ENCODE measurements at regions not wholly inside any gene's neighbourhood (a gene's known extent, or its start where the extent isn't known, plus 50 kb on each side); places are given as distances from the start of the nearest gene placed in this dataset.

- H3K4me1 ChIP-seq (ENCODE audit: insufficient read depth, low read length) = no peaks in the 10 kb centered on the region
- no peaks in the 10 kb centered on the region for H3K27me3 ChIP-seq (ENCODE audit: insufficient read depth, low read length)
- H3K9ac ChIP-seq (ENCODE audit: low read depth, low read length) = no peak overlapping the region
- H3K9me3 ChIP-seq (ENCODE audit: insufficient read depth, low read depth, low read length) = no peaks in the 10 kb centered on the region
- no peak overlapping the region for H3K27ac ChIP-seq (ENCODE audit: low read length)
- no peak overlapping the region for H3K4me3 ChIP-seq (ENCODE audit: low read length)
- H3K36me3 ChIP-seq (ENCODE audit: insufficient read depth, low read depth, low read length) = no peaks in the 10 kb centered on the region
These were observed 1498.0 kb downstream of the STIM2 start for GRCh38 chr4:28358606-28359005.

- Histone ChIP-seq H3K27ac (ENCODE audit: low read length) (no peak overlapping the region), H3K4me1 (ENCODE audit: insufficient read depth, low read length) (no peaks in the 10 kb centered on the region), H3K9me3 (ENCODE audit: insufficient read depth, low read depth, low read length) (no peaks in the 10 kb centered on the region), H3K36me3 (ENCODE audit: insufficient read depth, low read depth, low read length) (no peaks in the 10 kb centered on the region), H3K4me3 (ENCODE audit: low read length) (no peak overlapping the region), H3K27me3 (ENCODE audit: insufficient read depth, low read length) (no peaks in the 10 kb centered on the region), H3K9ac (ENCODE audit: low read depth, low read length) (no peak overlapping the region)
These were observed 1500.0 kb downstream of the STIM2 start for GRCh38 chr4:28360681-28361080.

- H3K9me3 ChIP-seq (ENCODE audit: insufficient read depth, low read depth, low read length) = no peaks in the 10 kb centered on the region
These were observed 1501.5 kb downstream of the STIM2 start for GRCh38 chr4:28362169-28362568.

GRCh38 chr4:28369499-28369898 lies 1508.9 kb downstream of the STIM2 start:
- Histone ChIP-seq H3K27me3 (ENCODE audit: insufficient read depth, low read length) (no peaks in the 10 kb centered on the region), H3K4me3 (ENCODE audit: low read length) (no peak overlapping the region), H3K36me3 (ENCODE audit: insufficient read depth, low read depth, low read length) (no peaks in the 10 kb centered on the region), H3K4me1 (ENCODE audit: insufficient read depth, low read length) (no peaks in the 10 kb centered on the region), H3K9ac (ENCODE audit: low read depth, low read length) (no peak overlapping the region), H3K27ac (ENCODE audit: low read length) (no peak overlapping the region), H3K9me3 (ENCODE audit: insufficient read depth, low read depth, low read length) (no peaks in the 10 kb centered on the region)

More at GRCh38 chr4:28362169-28362568, 1501.5 kb downstream of the STIM2 start:
- Histone ChIP-seq H3K27ac (ENCODE audit: low read length) (no peak overlapping the region), H3K4me1 (ENCODE audit: insufficient read depth, low read length) (no peaks in the 10 kb centered on the region), H3K27me3 (ENCODE audit: insufficient read depth, low read length) (no peaks in the 10 kb centered on the region), H3K9ac (ENCODE audit: low read depth, low read length) (no peak overlapping the region), H3K36me3 (ENCODE audit: insufficient read depth, low read depth, low read length) (no peaks in the 10 kb centered on the region), H3K4me3 (ENCODE audit: low read length) (no peak overlapping the region)

- no peaks in the 10 kb centered on the region for H3K9me3 ChIP-seq (ENCODE audit: insufficient read depth, low read depth, low read length)
- no peaks in the 10 kb centered on the region for H3K27me3 ChIP-seq (ENCODE audit: insufficient read depth, low read length)
- H3K27ac ChIP-seq (ENCODE audit: low read length) = no peak overlapping the region
These were observed 1512.5 kb downstream of the STIM2 start for GRCh38 chr4:28373191-28373590.

GRCh38 chr4:28373601-28374000 lies 1513.0 kb downstream of the STIM2 start:
- no peaks in the 10 kb centered on the region for H3K36me3 ChIP-seq (ENCODE audit: insufficient read depth, low read depth, low read length)
- no peak overlapping the region for H3K4me3 ChIP-seq (ENCODE audit: low read length)
- H3K4me1 ChIP-seq (ENCODE audit: insufficient read depth, low read length) = no peaks in the 10 kb centered on the region
- no peak overlapping the region for H3K27ac ChIP-seq (ENCODE audit: low read length)
- H3K9me3 ChIP-seq (ENCODE audit: insufficient read depth, low read depth, low read length) = no peaks in the 10 kb centered on the region
- no peaks in the 10 kb centered on the region for H3K27me3 ChIP-seq (ENCODE audit: insufficient read depth, low read length)
- H3K9ac ChIP-seq (ENCODE audit: low read depth, low read length) = no peak overlapping the region

More at GRCh38 chr4:28373191-28373590, 1512.5 kb downstream of the STIM2 start:
- no peak overlapping the region for H3K4me3 ChIP-seq (ENCODE audit: low read length)
- no peaks in the 10 kb centered on the region for H3K36me3 ChIP-seq (ENCODE audit: insufficient read depth, low read depth, low read length)
- no peak overlapping the region for H3K9ac ChIP-seq (ENCODE audit: low read depth, low read length)
- no peaks in the 10 kb centered on the region for H3K4me1 ChIP-seq (ENCODE audit: insufficient read depth, low read length)

- Histone ChIP-seq H3K9ac (ENCODE audit: low read depth, low read length) (no peak overlapping the region), H3K9me3 (ENCODE audit: insufficient read depth, low read depth, low read length) (no peaks in the 10 kb centered on the region), H3K27ac (ENCODE audit: low read length) (no peak overlapping the region), H3K36me3 (ENCODE audit: insufficient read depth, low read depth, low read length) (no peaks in the 10 kb centered on the region), H3K4me1 (ENCODE audit: insufficient read depth, low read length) (no peaks in the 10 kb centered on the region), H3K27me3 (ENCODE audit: insufficient read depth, low read length) (no peaks in the 10 kb centered on the region), H3K4me3 (ENCODE audit: low read length) (no peak overlapping the region)
These were observed 1517.6 kb downstream of the STIM2 start for GRCh38 chr4:28378109-28378830.

GRCh38 chr4:28385801-28386200 lies 1525.2 kb downstream of the STIM2 start:
- no peaks in the 10 kb centered on the region for H3K27me3 ChIP-seq (ENCODE audit: insufficient read depth, low read length)
- no peak overlapping the region for H3K4me3 ChIP-seq (ENCODE audit: low read length)
- H3K4me1 ChIP-seq (ENCODE audit: insufficient read depth, low read length) = no peaks in the 10 kb centered on the region
- H3K27ac ChIP-seq (ENCODE audit: low read length) = no peak overlapping the region
- no peaks in the 10 kb centered on the region for H3K9me3 ChIP-seq (ENCODE audit: insufficient read depth, low read depth, low read length)
- H3K36me3 ChIP-seq (ENCODE audit: insufficient read depth, low read depth, low read length) = no peaks in the 10 kb centered on the region
- no peak overlapping the region for H3K9ac ChIP-seq (ENCODE audit: low read depth, low read length)

GRCh38 chr4:28386776-28387175 lies 1526.1 kb downstream of the STIM2 start:
- H3K27ac ChIP-seq (ENCODE audit: low read length) = no peak overlapping the region
- H3K9me3 ChIP-seq (ENCODE audit: insufficient read depth, low read depth, low read length) = no peaks in the 10 kb centered on the region
- no peaks in the 10 kb centered on the region for H3K4me1 ChIP-seq (ENCODE audit: insufficient read depth, low read length)
- no peak overlapping the region for H3K4me3 ChIP-seq (ENCODE audit: low read length)
- no peaks in the 10 kb centered on the region for H3K36me3 ChIP-seq (ENCODE audit: insufficient read depth, low read depth, low read length)
- H3K27me3 ChIP-seq (ENCODE audit: insufficient read depth, low read length) = no peaks in the 10 kb centered on the region
- H3K9ac ChIP-seq (ENCODE audit: low read depth, low read length) = no peak overlapping the region

GRCh38 chr4:28388471-28388870 lies 1527.8 kb downstream of the STIM2 start:
- H3K9me3 ChIP-seq (ENCODE audit: insufficient read depth, low read depth, low read length) = no peaks in the 10 kb centered on the region
- H3K36me3 ChIP-seq (ENCODE audit: insufficient read depth, low read depth, low read length) = no peaks in the 10 kb centered on the region
- H3K4me1 ChIP-seq (ENCODE audit: insufficient read depth, low read length) = no peaks in the 10 kb centered on the region
- H3K4me3 ChIP-seq (ENCODE audit: low read length) = no peak overlapping the region
- no peaks in the 10 kb centered on the region for H3K27me3 ChIP-seq (ENCODE audit: insufficient read depth, low read length)
- no peak overlapping the region for H3K9ac ChIP-seq (ENCODE audit: low read depth, low read length)
- H3K27ac ChIP-seq (ENCODE audit: low read length) = no peak overlapping the region

- Histone ChIP-seq H3K4me3 (ENCODE audit: low read length) (no peak overlapping the region), H3K4me1 (ENCODE audit: insufficient read depth, low read length) (no peaks in the 10 kb centered on the region), H3K9me3 (ENCODE audit: insufficient read depth, low read depth, low read length) (peaks cover 3% of the 10 kb centered on the region; the same call in 1 of the 2 replicates), H3K27ac (ENCODE audit: low read length) (no peak overlapping the region), H3K27me3 (ENCODE audit: insufficient read depth, low read length) (no peaks in the 10 kb centered on the region), H3K36me3 (ENCODE audit: insufficient read depth, low read depth, low read length) (no peaks in the 10 kb centered on the region), H3K9ac (ENCODE audit: low read depth, low read length) (no peak overlapping the region)
These were observed 1531.2 kb downstream of the STIM2 start for GRCh38 chr4:28391877-28392276.

GRCh38 chr4:28402751-28403150 lies 1542.1 kb downstream of the STIM2 start:
- Histone ChIP-seq H3K9ac (ENCODE audit: low read depth, low read length) (no peak overlapping the region), H3K27ac (ENCODE audit: low read length) (no peak overlapping the region), H3K36me3 (ENCODE audit: insufficient read depth, low read depth, low read length) (no peaks in the 10 kb centered on the region), H3K4me3 (ENCODE audit: low read length) (no peak overlapping the region), H3K27me3 (ENCODE audit: insufficient read depth, low read length) (no peaks in the 10 kb centered on the region), H3K4me1 (ENCODE audit: insufficient read depth, low read length) (peaks cover 3% of the 10 kb centered on the region; the same call in 1 of the 2 replicates), H3K9me3 (ENCODE audit: insufficient read depth, low read depth, low read length) (peaks cover 8% of the 10 kb centered on the region; the same call in 1 of the 2 replicates)

All from iPS-20b (cell line).